WTC11 (cell line): ENCODE measurements at regions not wholly inside any gene's neighbourhood (a gene's known extent, or its start where the extent isn't known, plus 50 kb on each side); places are given as distances from the start of the nearest gene placed in this dataset.

Experiments
- ATAC-seq: fragments of 200-7000 bp; cut with Tn5 transposase; 2 replicates; pipeline ENCODE4 v1.10.0; 2021; ENCODE audit warnings: mild to moderate bottlenecking, moderate library complexity
- CTCF ChIA-PET: fragments of 300-600 bp; sonication (Branson Sonifier 250); formaldehyde crosslinking; loops from one replicate; lab custom pipeline; 2021; ENCODE audit warnings: antibody characterized with exemption; lab: Charles Lee
- POLR2A ChIA-PET: fragments of 350-600 bp; sonication (Branson Sonifier 250); formaldehyde crosslinking; loops from one replicate; lab custom pipeline; 2021; ENCODE audit warnings: antibody characterized with exemption; lab: Charles Lee
- DNase-seq: peaks from one replicate; pipeline ENCODE4 v3.0.0; 2021; ENCODE audit warnings: low spot score
- H3K27ac Mint-ChIP-seq: 2 replicates; pipeline ENCODE4 v1.8.0; 2021; ENCODE audit warnings: mixed read lengths
- H3K27me3 Mint-ChIP-seq: 2 replicates; pipeline ENCODE4 v1.8.0; 2021; ENCODE audit warnings: low read depth, mild to moderate bottlenecking, moderate library complexity, mixed read lengths
- H3K36me3 Mint-ChIP-seq: 2 replicates; pipeline ENCODE4 v1.8.0; 2021; ENCODE audit warnings: mixed read lengths
- H3K4me1 Mint-ChIP-seq: 2 replicates; pipeline ENCODE4 v1.8.0; 2022; ENCODE audit warnings: mixed read lengths
- H3K4me3 Mint-ChIP-seq: 2 replicates; pipeline ENCODE4 v1.8.0; 2021; ENCODE audit warnings: mild to moderate bottlenecking, moderate library complexity, mixed read lengths
- H3K9me3 Mint-ChIP-seq: 2 replicates; pipeline ENCODE4 v1.8.0; 2021; ENCODE audit warnings: mixed read lengths
- AR ChIP-seq: fragments of 250-450 bp; sonication (Bioruptor Pico); IDR thresholded peaks from 2 replicates; pipeline ENCODE4 v1.9.0; 2021; ENCODE audit warnings: mild to moderate bottlenecking
- ARID4B ChIP-seq: sonication (generic); formaldehyde crosslinking; IDR thresholded peaks from 2 replicates; pipeline ENCODE4 v1.8.0; 2023; ENCODE audit warnings: missing genetic modification reagents, mild to moderate bottlenecking, borderline replicate concordance
- ATF1 ChIP-seq: sonication (generic); formaldehyde crosslinking; IDR thresholded peaks from 2 replicates; pipeline ENCODE4 v1.8.1; 2023; ENCODE audit warnings: mild to moderate bottlenecking, moderate library complexity, missing genetic modification reagents
- CDX4 ChIP-seq: fragments of 250-450 bp; sonication (Bioruptor Pico); IDR thresholded peaks from 2 replicates; pipeline ENCODE4 v1.9.0; 2021; ENCODE audit warnings: moderate library complexity, mild to moderate bottlenecking, inconsistent platforms, borderline replicate concordance
- ETV6 ChIP-seq: sonication (generic); formaldehyde crosslinking; IDR thresholded peaks from 2 replicates; pipeline ENCODE4 v1.8.1; 2022; ENCODE audit warnings: mild to moderate bottlenecking, missing genetic modification reagents
- FOXJ3 ChIP-seq: sonication (generic); formaldehyde crosslinking; IDR thresholded peaks from 2 replicates; pipeline ENCODE4 v1.9.0; 2021; ENCODE audit warnings: missing genetic modification reagents, mild to moderate bottlenecking, borderline replicate concordance
- FOXP1 ChIP-seq: sonication (generic); formaldehyde crosslinking; IDR thresholded peaks from 2 replicates; pipeline ENCODE4 v1.8.0; 2022; ENCODE audit warnings: missing genetic modification reagents, mild to moderate bottlenecking, moderate library complexity, borderline replicate concordance
- GRHL2 ChIP-seq: fragments of 250-450 bp; sonication (Bioruptor Pico); IDR thresholded peaks from 2 replicates; pipeline ENCODE4 v1.8.0; 2022; ENCODE audit warnings: mild to moderate bottlenecking, moderate library complexity; ENCODE audit not compliant: insufficient replicate concordance, severe bottlenecking
- JAZF1 ChIP-seq: fragments of 250-450 bp; sonication (Bioruptor Pico); IDR thresholded peaks from 2 replicates; pipeline ENCODE4 v1.9.0; 2021; ENCODE audit warnings: moderate library complexity, mild to moderate bottlenecking, inconsistent platforms
- NR1H2 ChIP-seq: sonication (generic); formaldehyde crosslinking; IDR thresholded peaks from 2 replicates; pipeline ENCODE4 v1.9.0; 2021; ENCODE audit warnings: mild to moderate bottlenecking, moderate library complexity, missing genetic modification reagents
- PRRX2 ChIP-seq: fragments of 250-450 bp; sonication (Bioruptor Pico); IDR thresholded peaks from 2 replicates; pipeline ENCODE4 v1.8.0; 2021; ENCODE audit warnings: mild to moderate bottlenecking
- RORB ChIP-seq: fragments of 250-450 bp; sonication (Bioruptor Pico); IDR thresholded peaks from 2 replicates; pipeline ENCODE4 v1.9.0; 2021; ENCODE audit warnings: mild to moderate bottlenecking
- ZNF121 ChIP-seq: sonication (generic); formaldehyde crosslinking; IDR thresholded peaks from 2 replicates; pipeline ENCODE4 v1.8.0; 2023; ENCODE audit warnings: missing genetic modification reagents
- ZNF138 ChIP-seq: sonication (generic); formaldehyde crosslinking; conservative IDR thresholded peaks from 2 replicates; pipeline ENCODE4 v1.8.1; 2022; ENCODE audit warnings: mild to moderate bottlenecking, moderate library complexity, missing genetic modification reagents
- ZNF317 ChIP-seq: sonication (generic); formaldehyde crosslinking; IDR thresholded peaks from 2 replicates; pipeline ENCODE4 v1.8.1; 2023; ENCODE audit warnings: low read depth, mild to moderate bottlenecking, moderate library complexity, missing genetic modification reagents, borderline replicate concordance
- ZNF671 ChIP-seq: fragments of 250-450 bp; sonication (Bioruptor Pico); IDR thresholded peaks from 2 replicates; pipeline ENCODE4 v1.8.0; 2021; ENCODE audit warnings: mild to moderate bottlenecking

GRCh38 chr5:115377468-115378217 lies 81.2 kb upstream of the CCDC112 start:
- Mint-ChIP-seq H3K36me3 (no peaks in the 10 kb centered on the region), H3K9me3 (no peaks in the 10 kb centered on the region), H3K4me3 (no peak overlapping the region), H3K4me1 (peaks cover 19% of the 10 kb centered on the region), H3K27me3 (no peaks in the 10 kb centered on the region), H3K27ac (no peak overlapping the region)
- ChIA-PET POLR2A (no interaction called here), CTCF (no interaction called here)
- no peak for ATAC-seq
- DNase-seq = no peak
- TF ChIP-seq AR (CRISPR knock-in tag) = no peak
- no peak for TF ChIP-seq RORB
- TF ChIP-seq ZNF671 = no peak

GRCh38 chr5:115375893-115376292 lies 79.4 kb upstream of the CCDC112 start:
- TF ChIP-seq ATF1 (CRISPR knock-in tag) (no peak), ZNF138 (CRISPR knock-in tag) (no peak), GRHL2 (CRISPR knock-in tag) (no peak), ARID4B (CRISPR knock-in tag) (no peak), PRRX2 (CRISPR knock-in tag) (no peak), ZNF121 (no peak), ZNF317 (CRISPR knock-in tag) (no peak), JAZF1 (CRISPR knock-in tag) (no peak), NR1H2 (CRISPR knock-in tag) (no peak), CDX4 (CRISPR knock-in tag) (no peak), FOXP1 (CRISPR knock-in tag) (no peak), FOXJ3 (CRISPR knock-in tag) (no peak), ETV6 (CRISPR knock-in tag) (no peak)
- POLR2A ChIA-PET = no interaction called here
- H3K36me3 Mint-ChIP-seq = no peaks in the 10 kb centered on the region
- H3K27ac Mint-ChIP-seq = no peak overlapping the region
- ATAC-seq (no peak), DNase-seq (no peak)
- CTCF ChIA-PET = interaction anchor here (1.2 kb wide), 1 partner anchor 64 kb away, joined by 3 read pairs; no protein-coding TSS in a partner anchor
- H3K27me3 Mint-ChIP-seq = no peaks in the 10 kb centered on the region
- H3K4me1 Mint-ChIP-seq = peaks cover 26% of the 10 kb centered on the region
- H3K9me3 Mint-ChIP-seq = no peaks in the 10 kb centered on the region
- no peak overlapping the region for H3K4me3 Mint-ChIP-seq
